ENCODE measurements at regions not wholly inside any gene's neighbourhood (a gene's known extent, or its start where the extent isn't known, plus 50 kb on each side); places are given as distances from the start of the nearest gene placed in this dataset.
"Not testable (repeated sequence)": the region's sequence is repeated elsewhere in the genome, so short reads cannot be mapped to it uniquely, and the experiment has no call there.

- not testable (repeated sequence) for TF ChIP-seq EZH2phosphoT487 (IDR thresholded peaks at IDR 0.05; ENCODE audit: insufficient read depth, low read depth); EZH2 (IDR thresholded peaks at IDR 0.05; ENCODE audit: insufficient read depth, poor library complexity, severe bottlenecking)
Measured at GRCh38 chr1:187073634-187074245, 245.0 kb downstream of the PLA2G4A start.
